Erythroblast (primary cell): ENCODE measurements at regions not wholly inside any gene's neighbourhood (a gene's known extent, or its start where the extent isn't known, plus 50 kb on each side); places are given as distances from the start of the nearest gene placed in this dataset.

Experiments used
- GATA1 ChIP-seq: IDR thresholded peaks from 2 replicates; pipeline ENCODE4 v1.6.1; 2011; ENCODE audit warnings: low read depth, mild to moderate bottlenecking, control low read depth, low read length, moderate library complexity
- POLR2A ChIP-seq: IDR thresholded peaks from 2 replicates; pipeline ENCODE4 v1.6.1; 2011; ENCODE audit warnings: mild to moderate bottlenecking, low read length

DNA sequence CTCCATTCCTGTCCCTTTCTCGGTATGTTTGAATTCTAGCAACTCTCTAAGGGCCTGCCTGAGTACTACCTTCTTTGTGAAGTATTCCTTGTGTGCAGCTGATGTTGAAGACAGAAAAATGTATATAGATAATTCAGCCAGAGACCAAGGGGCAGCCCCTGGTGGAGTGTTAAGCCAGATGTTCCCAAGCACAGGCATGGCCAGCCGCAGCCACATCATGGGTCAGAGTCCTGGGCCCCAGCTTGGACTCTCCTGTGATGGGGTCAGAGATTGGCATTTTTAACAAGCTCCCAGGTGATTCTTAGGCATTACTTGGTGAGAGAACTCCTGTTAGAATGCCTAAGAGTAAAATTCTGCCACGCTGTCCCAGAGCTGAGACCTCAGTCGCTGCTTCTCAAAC is 100.8 kb downstream of the IRF8 start:
- TF ChIP-seq POLR2A (no peak), GATA1 (no peak)
